A673 (cell line): ENCODE measurements at regions not wholly inside any gene's neighbourhood (a gene's known extent, or its start where the extent isn't known, plus 50 kb on each side); places are given as distances from the start of the nearest gene placed in this dataset.

Source experiments
- BruUV-seq: library from RNA; stranded (reverse); fragments of 400-500 nt; replicated peaks from 2 replicates; lab custom pipeline; 2021; lab: Mats Ljungman, UMichigan
- CTCF ChIA-PET: fragments of 300-600 bp; sonication (Branson Sonifier 250); formaldehyde crosslinking; loops from one replicate; lab custom pipeline; 2022; ENCODE audit warnings: antibody characterized with exemption; lab: Charles Lee
- POLR2A ChIA-PET: fragments of 300-600 bp; sonication (Branson Sonifier 250); formaldehyde crosslinking; loops from one replicate; lab custom pipeline; 2022; ENCODE audit warnings: antibody characterized with exemption; ENCODE audit not compliant: low non-redundant PET; lab: Charles Lee
- DNase-seq: peaks from one replicate; pipeline ENCODE4 v3.0.0-alpha.2; 2015; ENCODE audit warnings: low spot score
- H3K27ac ChIP-seq: fragments of 200-600 bp; sonication (generic); 2 replicates; pipeline ENCODE4 v1.5.1; 2016; ENCODE audit warnings: mixed run types, low read depth, mild to moderate bottlenecking, mixed read lengths, antibody characterized with exemption, low read length; ENCODE audit not compliant: poor library complexity, severe bottlenecking
- H3K27me3 ChIP-seq: fragments of 200-600 bp; sonication (generic); replicated peaks from 2 replicates; pipeline ENCODE4 v1.6.1; 2017; ENCODE audit warnings: mixed run types, low read depth, mild to moderate bottlenecking, mixed read lengths, antibody characterized with exemption, low read length; ENCODE audit not compliant: insufficient read depth, poor library complexity
- H3K36me3 ChIP-seq: fragments of 200-600 bp; sonication (generic); 2 replicates; pipeline ENCODE4 v1.6.1; 2016; ENCODE audit warnings: mixed run types, mild to moderate bottlenecking, mixed read lengths, antibody characterized with exemption, low read length; ENCODE audit not compliant: insufficient read depth, poor library complexity, severe bottlenecking
- H3K4me1 ChIP-seq: fragments of 200-600 bp; sonication (generic); 2 replicates; pipeline ENCODE4 v1.6.1; 2017; ENCODE audit warnings: mixed run types, mild to moderate bottlenecking, mixed read lengths, antibody characterized with exemption, low read length; ENCODE audit not compliant: insufficient read depth, poor library complexity, severe bottlenecking
- H3K4me3 ChIP-seq: fragments of 200-600 bp; sonication (generic); 2 replicates; pipeline ENCODE4 v1.5.1; 2016; ENCODE audit warnings: low read depth, mixed run types, mild to moderate bottlenecking, mixed read lengths, low read length; ENCODE audit not compliant: poor library complexity, severe bottlenecking
- H3K9me3 ChIP-seq: fragments of 200-600 bp; sonication (generic); 2 replicates; pipeline ENCODE4 v1.6.1; 2016; ENCODE audit warnings: mixed run types, low read depth, mild to moderate bottlenecking, mixed read lengths, antibody characterized with exemption, low read length; ENCODE audit not compliant: poor library complexity, severe bottlenecking
- CTCF ChIP-seq: fragments of 300-800, 200-600 bp; sonication (generic); conservative IDR thresholded peaks from 2 replicates; pipeline ENCODE4 v1.5.1; 2017; ENCODE audit warnings: low read depth, mild to moderate bottlenecking, antibody characterized with exemption, low read length, moderate library complexity, mixed read lengths
- EZH2 ChIP-seq: fragments of 200-600 bp; sonication (generic); IDR thresholded peaks from 2 replicates; pipeline ENCODE4 v1.6.1; 2017; ENCODE audit warnings: borderline replicate concordance, low read depth, mild to moderate bottlenecking, mixed read lengths, antibody characterized with exemption, low read length; ENCODE audit not compliant: poor library complexity, severe bottlenecking
- intact Hi-C: fragments of 100-400 bp; cut with micrococcal nuclease; formaldehyde crosslinking; loops from one replicate; pipeline ENCODE4 v1.10.0; 2022; ENCODE audit not compliant: unreplicated experiment

- Histone ChIP-seq H3K4me3 (no peak overlapping the region), H3K27me3 (no peaks in the 10 kb centered on the region), H3K27ac (no peak overlapping the region), H3K9me3 (no peaks in the 10 kb centered on the region), H3K4me1 (no peaks in the 10 kb centered on the region), H3K36me3 (no peaks in the 10 kb centered on the region)
- POLR2A ChIA-PET, result no interaction called here
- no TSS peak for BruUV-seq
- no peak for DNase-seq
- CTCF ChIA-PET, result no interaction called here
- intact Hi-C loops, result no loop called here
- TF ChIP-seq CTCF, result no peak
- TF ChIP-seq EZH2, result no peak
These were observed 54.2 kb upstream of the NAP1L1 start for GRCh38 chr12:76138656-76139055.

GRCh38 chr12:76137606-76138005, 53.1 kb upstream of the NAP1L1 start:
- intact Hi-C loops, result no loop called here
- Histone ChIP-seq H3K4me1 (no peaks in the 10 kb centered on the region), H3K36me3 (no peaks in the 10 kb centered on the region), H3K4me3 (no peak overlapping the region), H3K9me3 (no peaks in the 10 kb centered on the region), H3K27ac (no peak overlapping the region), H3K27me3 (no peaks in the 10 kb centered on the region)
- BruUV-seq, result no TSS peak
- ChIA-PET POLR2A (no interaction called here), CTCF (no interaction called here)
- no peak for DNase-seq
- TF ChIP-seq EZH2, result no peak
- no peak for TF ChIP-seq CTCF

GRCh38 chr12:76135456-76135855, 51.0 kb upstream of the NAP1L1 start:
- no peaks in the 10 kb centered on the region for H3K9me3 ChIP-seq
- no peaks in the 10 kb centered on the region for H3K4me1 ChIP-seq
- no peaks in the 10 kb centered on the region for H3K27me3 ChIP-seq
- ChIA-PET POLR2A (no interaction called here), CTCF (interaction anchor here (0.6 kb wide), 2 partner anchors 66 to 212 kb away, joined by 3 to 5 read pairs; no protein-coding TSS in a partner anchor)
- TF ChIP-seq EZH2 (no peak), CTCF (no peak)
- H3K36me3 ChIP-seq, result no peaks in the 10 kb centered on the region
- intact Hi-C loops, result no loop called here
- H3K4me3 ChIP-seq, result no peak overlapping the region
- no peak overlapping the region for H3K27ac ChIP-seq
- DNase-seq, result no peak
- BruUV-seq, result no TSS peak
